K562 (cell line): ENCODE measurements at regions not wholly inside any gene's neighbourhood (a gene's known extent, or its start where the extent isn't known, plus 50 kb on each side); places are given as distances from the start of the nearest gene placed in this dataset.

ENCODE experiments used
- ATAC-seq: fragments of 200-7000 bp; cut with Tn5 transposase; 3 replicates; pipeline ENCODE4 v1.9.1; 2020; ENCODE audit warnings: moderate library complexity
- BruUV-seq: library from RNA; stranded (reverse); fragments of 400-500 nt; replicated peaks from 2 replicates; lab custom pipeline; 2021; lab: Mats Ljungman, UMichigan
- CTCF ChIA-PET: fragments of 300-600 bp; formaldehyde crosslinking; extraction: SDS; loops from one replicate; lab custom pipeline; 2021; ENCODE audit warnings: low intra/inter-chr PET ratio; lab: Yijun Ruan, JAX
- POLR2A ChIA-PET: fragments of 300-600, 350-650 bp; sonication (Branson Sonifier 250); formaldehyde crosslinking; extraction: SDS; loops from one replicate; lab custom pipeline; 2021; ENCODE audit warnings: antibody characterized with exemption, inconsistent platforms; lab: Yijun Ruan, JAX
- DNase-seq, 4 experiments: peaks; one replicate each; pipeline versions ENCODE4 v3.0.0 to v3.0.0-alpha.2; 2011 to 2018; ENCODE audit warnings: low spot score in 3 of 4, mixed read lengths in 3 of 4; ENCODE audit errors: extremely low read depth in 1 of 4
- FAIRE-seq: peaks from 2 replicates; lab custom pipeline; 2011; peaks lifted over from hg19 to GRCh38; lab: Jason Lieb, UNC
- H2AFZ ChIP-seq: 2 replicates; pipeline ENCODE4 v1.6.0; 2011; ENCODE audit warnings: low read depth, low read length, control low read depth, inconsistent platforms
- H3K27ac ChIP-seq: fragments of 200-600 bp; 3 replicates; pipeline ENCODE4 v1.8.0; 2011; ENCODE audit warnings: low read depth, mild to moderate bottlenecking, control low read depth, inconsistent platforms, low read length, moderate library complexity, mixed read lengths; ENCODE audit errors: extremely low read depth
- H3K27me3 ChIP-seq, 2 experiments: fragments of 300-600 bp in 1 of 2; 2 replicates in 1 of 2; 3 replicates in 1 of 2; pipeline versions ENCODE4 v1.6.0 to v1.8.0; 2011; ENCODE audit warnings: inconsistent platforms in 2 of 2, low read length in 2 of 2, mild to moderate bottlenecking in 1 of 2, mixed read lengths in 1 of 2, moderate library complexity in 1 of 2; ENCODE audit not compliant: control insufficient read depth in 2 of 2, insufficient read depth in 2 of 2
- H3K36me3 ChIP-seq: fragments of 300-600 bp; 3 replicates; pipeline ENCODE4 v1.8.0; 2011; ENCODE audit warnings: mild to moderate bottlenecking, low read length, inconsistent platforms; ENCODE audit not compliant: control insufficient read depth, insufficient read depth
- H3K4me1 ChIP-seq, 2 experiments: fragments of 200-600 bp in 1 of 2; replicated peaks in 1 of 2; 2 replicates in 1 of 2; 3 replicates in 1 of 2; pipeline versions ENCODE4 v1.5.1 to v1.8.0; 2011; ENCODE audit warnings: inconsistent platforms in 2 of 2, low read length in 2 of 2, mild to moderate bottlenecking in 1 of 2, mixed read lengths in 1 of 2, moderate library complexity in 1 of 2; ENCODE audit not compliant: control insufficient read depth in 2 of 2, insufficient read depth in 2 of 2
- H3K4me2 ChIP-seq: 2 replicates; pipeline ENCODE4 v1.6.1; 2011; ENCODE audit warnings: low read length, control low read depth, inconsistent platforms, mixed read lengths; ENCODE audit not compliant: insufficient read depth
- H3K4me3 ChIP-seq: fragments of 200-600 bp; sonication (generic), shearing (Covaris generic); 2 replicates; pipeline ENCODE4 v1.5.1; 2016; ENCODE audit warnings: control low read depth, inconsistent platforms
- H3K79me2 ChIP-seq: fragments of 200-600 bp; 3 replicates; pipeline ENCODE4 v1.8.0; 2011; ENCODE audit warnings: low read length, inconsistent platforms; ENCODE audit not compliant: control insufficient read depth, insufficient read depth
- H3K9ac ChIP-seq, 2 experiments: 2 replicates each; pipeline versions ENCODE4 v1.6.0 to v1.6.1; 2011; ENCODE audit warnings: low read depth in 2 of 2, low read length in 2 of 2, control low read depth in 1 of 2, inconsistent platforms in 1 of 2, mild to moderate bottlenecking in 1 of 2, mixed read lengths in 1 of 2; ENCODE audit not compliant: insufficient read depth in 1 of 2
- H3K9me1 ChIP-seq: one replicate; pipeline ENCODE4 v1.6.0; 2011; ENCODE audit warnings: inconsistent platforms, mild to moderate bottlenecking, low read length, moderate library complexity; ENCODE audit not compliant: control insufficient read depth, insufficient read depth
- H3K9me3 ChIP-seq: replicated peaks from 2 replicates; pipeline ENCODE4 v1.5.1; 2011; ENCODE audit warnings: low read depth, low read length, inconsistent platforms; ENCODE audit not compliant: control insufficient read depth, insufficient read depth
- H4K20me1 ChIP-seq: replicated peaks from 2 replicates; pipeline ENCODE4 v1.6.1; 2011; ENCODE audit warnings: low read length, inconsistent platforms, mixed read lengths; ENCODE audit not compliant: control insufficient read depth, insufficient read depth
- DIDO1 ChIP-seq: fragments of 450-650 bp; IDR thresholded peaks from 2 replicates; pipeline ENCODE4 v1.6.1; 2016; ENCODE audit warnings: low read depth, missing biosample characterization, missing genetic modification characterization
- GTF2E2 ChIP-seq: fragments of 200-800 bp; sonication (Bioruptor generic); IDR thresholded peaks from 2 replicates; pipeline ENCODE4 v1.6.1; 2016; ENCODE audit warnings: missing genetic modification characterization, missing compliant biosample characterization
- KDM2B ChIP-seq: fragments of 250-450 bp; sonication (Bioruptor Pico); IDR thresholded peaks from 2 replicates; pipeline ENCODE4 v1.8.0; 2021; ENCODE audit warnings: mild to moderate bottlenecking, moderate library complexity
- MBD1 ChIP-seq: fragments of 250-450 bp; sonication (Bioruptor Pico); IDR thresholded peaks from 2 replicates; pipeline ENCODE4 v1.8.0; 2022; ENCODE audit warnings: inconsistent platforms
- NCOR1 ChIP-seq: fragments of 450-650 bp; IDR thresholded peaks from 2 replicates; pipeline ENCODE4 v1.6.1; 2016; ENCODE audit warnings: mild to moderate bottlenecking, moderate library complexity
- NELFE ChIP-seq: IDR thresholded peaks from 2 replicates; pipeline ENCODE4 v1.6.1; 2011; ENCODE audit warnings: mild to moderate bottlenecking; ENCODE audit not compliant: insufficient read depth, insufficient read length
- NR2C2 ChIP-seq, 2 experiments: fragments of 200-800 bp in 1 of 2; sonication (Bioruptor generic) in 1 of 2; sonication (generic) in 1 of 2; formaldehyde crosslinking in 1 of 2; IDR thresholded peaks; 2 replicates each; pipeline versions ENCODE4 v1.6.1 to v1.8.0; 2016 to 2022; ENCODE audit warnings: mild to moderate bottlenecking in 1 of 2, missing compliant biosample characterization in 1 of 2, missing genetic modification characterization in 1 of 2, missing genetic modification reagents in 1 of 2
- PURB ChIP-seq: sonication (generic); formaldehyde crosslinking; IDR thresholded peaks from 2 replicates; pipeline ENCODE4 v1.9.0; 2021; ENCODE audit warnings: low read depth, mild to moderate bottlenecking, missing genetic modification reagents
- THAP7 ChIP-seq: fragments of 250-450 bp; sonication (Bioruptor Pico); IDR thresholded peaks from 2 replicates; pipeline ENCODE4 v1.5.0; 2021
- ZBTB8A ChIP-seq: fragments of 450-650 bp; IDR thresholded peaks from 2 replicates; pipeline ENCODE4 v1.6.1; 2018; ENCODE audit warnings: mild to moderate bottlenecking, moderate library complexity; ENCODE audit not compliant: partially characterized antibody
- ZC3H4 ChIP-seq: sonication (generic); formaldehyde crosslinking; IDR thresholded peaks from 2 replicates; pipeline ENCODE4 v1.9.0; 2021; ENCODE audit warnings: missing genetic modification reagents, borderline replicate concordance
- ZFP30 ChIP-seq: fragments of 250-450 bp; sonication (Bioruptor Pico); IDR thresholded peaks from 2 replicates; pipeline ENCODE4 v1.8.0; 2022; ENCODE audit warnings: moderate library complexity, mild to moderate bottlenecking, inconsistent platforms, borderline replicate concordance
- ZFP91 ChIP-seq: sonication (generic); formaldehyde crosslinking; IDR thresholded peaks from 2 replicates; pipeline ENCODE4 v1.8.0; 2022; ENCODE audit warnings: mild to moderate bottlenecking, missing genetic modification reagents
- ZNF76 ChIP-seq: fragments of 250-450 bp; sonication (Bioruptor Pico); IDR thresholded peaks from 2 replicates; pipeline ENCODE4 v1.4.0; 2020; ENCODE audit warnings: mild to moderate bottlenecking, moderate library complexity, borderline replicate concordance
- WGBS: fragments of 100-300 bp; shearing (Covaris generic); methylation state at CpG from one replicate; pipeline ENCODE4 v1.1.6; 2016; ENCODE audit warnings: low coverage, mixed read lengths; ENCODE audit not compliant: insufficient coverage; ENCODE audit errors: missing lambda C conversion rate; 5-methylcytosine and 5-hydroxymethylcytosine counted together
- in situ Hi-C: fragments of 300-500 bp; cut with MboI; formaldehyde crosslinking; loops from 4 replicates; pipeline ENCODE4 v1.15.0; 2018; ENCODE audit warnings: inconsistent platforms, mixed read lengths
- intact Hi-C: fragments of 100-400 bp; cut with micrococcal nuclease; formaldehyde crosslinking; loops from 2 replicates; pipeline ENCODE4 v1.14.2; 2022

- in situ Hi-C loops = no loop called here
- BruUV-seq = no TSS peak
- Histone ChIP-seq H3K4me2 (no peak overlapping the region), H3K4me3 (no peak overlapping the region), H3K27ac (no peak overlapping the region), H3K79me2 (no peaks in the 10 kb centered on the region), H3K36me3 (no peaks in the 10 kb centered on the region), H2AFZ (no peak overlapping the region), H4K20me1 (no peaks in the 10 kb centered on the region), H3K9ac (no peak overlapping the region), H3K27me3 (no peaks in the 10 kb centered on the region), H3K9me3 (no peaks in the 10 kb centered on the region), H3K9me1 (no peaks in the 10 kb centered on the region), H3K4me1 (no peaks in the 10 kb centered on the region)
- intact Hi-C loops = no loop called here
- ChIA-PET POLR2A (no interaction called here), CTCF (no interaction called here)
- ATAC-seq (no peak), FAIRE-seq (no peak), DNase-seq (no peak)
- 2% methylated on average over 2 of the region's 2 CpGs for WGBS
- TF ChIP-seq ZFP91 (CRISPR knock-in tag) = no peak
- TF ChIP-seq THAP7 (CRISPR knock-in tag) = no peak
- no peak for TF ChIP-seq ZBTB8A
- no peak for TF ChIP-seq NCOR1
- no peak for TF ChIP-seq ZFP30
- TF ChIP-seq NELFE = no peak
- TF ChIP-seq NR2C2 (CRISPR knock-in tag; IDR thresholded peaks at IDR 0.05) = no peak
- no peak for TF ChIP-seq NR2C2 (tag; IDR thresholded peaks at IDR 0.05)
- no peak for TF ChIP-seq DIDO1 (tag)
- TF ChIP-seq KDM2B = no peak
- TF ChIP-seq MBD1 (CRISPR knock-in tag) = no peak
- no peak for TF ChIP-seq GTF2E2
- no peak for TF ChIP-seq ZNF76
- TF ChIP-seq ZC3H4 (CRISPR knock-in tag) = no peak
- no peak for TF ChIP-seq PURB (CRISPR knock-in tag)
Measured at GRCh38 chr11:38990841-38991240, 2392.8 kb upstream of the RAG2 start.
